ENCODE measurements at regions not wholly inside any gene's neighbourhood (a gene's known extent, or its start where the extent isn't known, plus 50 kb on each side); places are given as distances from the start of the nearest gene placed in this dataset.
"Not testable (repeated sequence)": the region's sequence is repeated elsewhere in the genome, so short reads cannot be mapped to it uniquely, and the experiment has no call there.

- DNase-seq: no peak
Observed at GRCh38 chr15:98331676-98332075, 316.7 kb upstream of the IGF1R start.

GRCh38 chr15:98333251-98333650 is 315.1 kb upstream of the IGF1R start:
- DNase-seq: no peak

- DNase-seq: no peak
Observed at GRCh38 chr15:98342911-98343310, 305.4 kb upstream of the IGF1R start.

- no peak for DNase-seq
Observed at GRCh38 chr15:98344591-98344990, 303.7 kb upstream of the IGF1R start.

- no peak for DNase-seq
Observed at GRCh38 chr15:98347001-98347400, 301.3 kb upstream of the IGF1R start.

GRCh38 chr15:98347866-98348265 is 300.5 kb upstream of the IGF1R start:
- no peak for DNase-seq

GRCh38 chr15:98350276-98350675 is 298.1 kb upstream of the IGF1R start:
- no peak for DNase-seq

GRCh38 chr15:98358274-98358673 is 290.1 kb upstream of the IGF1R start:
- not testable (repeated sequence) for DNase-seq

GRCh38 chr15:98358971-98359370 is 289.4 kb upstream of the IGF1R start:
- DNase-seq: no peak

GRCh38 chr15:98363416-98363815 is 284.9 kb upstream of the IGF1R start:
- no peak for DNase-seq

- DNase-seq: no peak
Observed at GRCh38 chr15:98363955-98364354, 284.4 kb upstream of the IGF1R start.

- no peak for DNase-seq
Observed at GRCh38 chr15:98369081-98369716, 279.1 kb upstream of the IGF1R start.

- DNase-seq: no peak
Observed at GRCh38 chr15:98375513-98376340, 272.6 kb upstream of the IGF1R start.

GRCh38 chr15:98380721-98381120 is 267.6 kb upstream of the IGF1R start:
- DNase-seq: no peak

- no peak for DNase-seq
Observed at GRCh38 chr15:98381446-98381845, 266.9 kb upstream of the IGF1R start.

GRCh38 chr15:98382139-98382538 is 266.2 kb upstream of the IGF1R start:
- no peak for DNase-seq

- DNase-seq: no peak
Observed at GRCh38 chr15:98383571-98383970, 264.8 kb upstream of the IGF1R start.

- DNase-seq: no peak
Observed at GRCh38 chr15:98384328-98385029, 263.9 kb upstream of the IGF1R start.

- no peak for DNase-seq
Observed at GRCh38 chr15:98385752-98386381, 262.5 kb upstream of the IGF1R start.

GRCh38 chr15:98386561-98386960 is 261.8 kb upstream of the IGF1R start:
- no peak for DNase-seq

- no peak for DNase-seq
Observed at GRCh38 chr15:98387866-98388265, 260.5 kb upstream of the IGF1R start.

GRCh38 chr15:98390946-98391530 is 257.3 kb upstream of the IGF1R start:
- DNase-seq: no peak

- no peak for DNase-seq
Observed at GRCh38 chr15:98391568-98391967, 256.8 kb upstream of the IGF1R start.
